ENCODE measurements at regions not wholly inside any gene's neighbourhood (a gene's known extent, or its start where the extent isn't known, plus 50 kb on each side); places are given as distances from the start of the nearest gene placed in this dataset.

DNA sequence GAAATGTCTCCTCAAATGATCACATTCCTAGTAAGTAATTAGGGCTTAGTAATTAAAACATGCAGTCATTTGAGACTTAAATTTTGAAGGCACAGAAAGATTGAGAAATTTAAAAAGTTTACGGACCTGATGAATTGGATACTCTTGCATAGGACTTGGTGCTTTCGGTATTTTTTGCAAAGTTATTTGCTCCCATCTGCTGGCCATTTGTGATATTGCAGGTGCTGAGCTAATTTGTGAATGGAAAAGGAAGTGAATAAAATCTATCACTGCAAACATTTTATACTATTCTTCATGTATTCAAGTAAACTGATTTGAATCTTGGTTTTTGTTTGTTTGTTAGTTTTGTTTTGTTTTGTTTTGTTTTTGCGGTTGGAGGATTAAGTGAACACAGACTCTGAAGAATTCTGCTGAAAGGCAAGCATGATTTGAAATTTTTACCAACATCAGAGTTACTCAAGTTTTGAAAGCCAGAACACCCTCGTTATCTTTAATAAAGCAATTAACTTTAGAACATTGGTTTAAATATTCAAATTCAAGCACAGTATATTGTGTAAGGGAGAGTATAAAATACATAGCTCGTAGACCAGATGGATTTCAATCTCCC lies 689.5 kb upstream of the RBFOX1 start:
- peak; percentile 48 to 59 for DNase-seq

DNA sequence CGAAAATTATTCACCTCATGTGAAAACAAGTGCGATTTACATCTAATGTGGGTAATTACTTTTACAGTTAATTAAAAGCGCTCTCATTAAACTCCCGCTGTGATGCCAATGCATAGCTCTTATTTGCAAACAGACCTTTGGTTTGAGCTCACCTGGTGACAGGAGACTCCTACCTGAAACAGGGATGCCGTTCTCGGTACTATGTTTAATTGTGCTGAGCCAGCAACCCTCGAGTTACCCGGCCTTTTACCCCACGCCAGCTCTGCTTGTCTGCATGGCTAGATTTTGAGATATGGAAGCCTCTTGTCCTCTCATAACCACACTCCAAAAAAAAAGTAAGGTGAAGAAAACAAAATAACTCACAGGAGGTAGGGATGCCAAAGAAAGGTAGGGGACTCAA lies 690.4 kb upstream of the RBFOX1 start:
- no peak for DNase-seq

DNA sequence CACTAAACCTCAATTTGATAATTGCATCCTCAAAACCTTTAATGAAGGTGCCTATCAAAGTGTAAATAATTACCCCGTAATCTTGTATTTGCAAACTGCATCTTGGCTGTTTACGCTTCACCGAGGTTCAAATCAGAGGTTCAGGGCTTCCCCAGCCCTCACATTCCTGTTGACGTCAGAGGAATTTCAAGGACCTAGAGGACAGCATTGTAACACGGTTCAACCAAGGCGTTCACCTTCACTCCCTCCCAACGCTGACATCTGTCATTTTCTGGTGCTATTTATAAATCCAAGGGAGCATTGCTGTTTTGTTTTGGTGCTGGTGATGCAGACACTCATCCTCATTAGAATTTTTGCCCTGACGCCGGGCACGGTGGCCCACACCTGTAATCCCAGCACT lies 691.6 kb upstream of the RBFOX1 start:
- DNase-seq, result no peak

DNA sequence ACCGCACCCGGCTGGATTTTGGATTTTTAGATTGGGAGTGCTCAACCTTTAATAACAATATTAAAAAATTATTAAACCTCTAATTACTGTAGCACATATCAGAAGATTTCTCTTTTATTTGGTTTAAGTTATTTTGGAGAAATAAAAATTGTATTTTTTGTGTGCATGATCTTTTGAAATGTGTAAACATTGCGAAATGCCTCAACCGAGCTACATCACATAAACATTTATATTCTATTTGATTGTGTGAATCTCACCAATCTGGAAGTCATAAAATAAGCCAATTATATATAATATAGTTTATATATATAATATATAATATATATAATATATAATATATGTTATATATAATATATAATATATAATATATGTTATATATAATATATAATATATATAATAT lies 696.2 kb upstream of the RBFOX1 start:
- DNase-seq, result no peak

DNA sequence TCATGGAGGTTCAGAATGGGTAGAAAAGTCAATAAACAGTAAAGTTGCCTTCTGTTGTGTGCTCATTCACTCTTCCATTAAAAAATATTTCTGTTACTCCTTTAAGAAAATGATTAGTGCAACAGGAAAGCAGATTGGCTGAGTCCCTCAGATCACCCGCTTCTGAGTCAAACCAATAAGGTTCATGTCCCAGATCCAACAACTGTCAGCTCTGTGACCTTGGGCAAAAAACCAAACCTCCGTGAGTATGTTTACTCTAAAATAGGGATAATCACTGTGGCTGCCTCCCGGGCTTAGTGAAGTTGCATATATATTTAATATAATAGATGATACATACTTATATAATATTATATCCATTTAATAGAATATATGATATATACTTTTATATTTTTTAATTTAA lies 698.5 kb upstream of the RBFOX1 start:
- no peak for DNase-seq

DNA sequence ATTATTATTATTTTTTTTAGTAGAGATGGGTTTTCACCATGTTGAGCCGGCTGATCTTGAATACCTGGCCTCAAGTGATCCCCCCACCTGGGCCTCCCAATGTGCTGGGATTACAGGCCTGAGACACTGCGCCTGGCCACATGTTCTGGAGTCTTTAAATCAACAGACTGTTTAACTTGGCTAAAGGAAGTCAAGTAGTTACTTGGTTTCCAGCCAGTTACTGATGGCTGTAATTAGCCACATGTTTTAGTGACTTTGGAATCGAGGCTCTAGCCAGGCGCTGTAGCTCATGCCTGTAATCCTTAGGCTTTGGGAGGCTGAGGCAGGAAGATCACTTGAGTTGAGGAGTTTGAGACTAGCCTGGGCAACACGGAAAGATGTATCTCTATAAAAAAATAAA lies 699.2 kb upstream of the RBFOX1 start:
- DNase-seq, result no peak

DNA sequence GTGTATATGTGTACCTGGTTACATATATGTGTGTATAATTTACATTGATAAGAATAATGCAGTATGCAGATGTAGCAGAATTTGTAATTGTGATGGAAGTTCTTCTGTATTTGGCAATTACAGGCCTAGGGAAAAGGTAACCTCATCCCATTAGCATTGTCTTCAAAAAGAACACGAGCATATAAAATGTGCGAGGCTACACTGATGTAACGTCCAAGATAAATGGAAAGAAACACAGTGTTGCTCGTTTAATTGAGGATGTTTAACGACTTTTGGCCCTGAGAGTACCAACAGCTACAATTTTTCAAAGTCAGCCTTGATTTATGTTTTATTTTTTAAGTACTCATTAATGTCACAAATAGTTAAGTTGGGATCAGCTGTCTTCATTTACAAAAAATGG lies 703.5 kb upstream of the RBFOX1 start:
- no peak for DNase-seq

DNA sequence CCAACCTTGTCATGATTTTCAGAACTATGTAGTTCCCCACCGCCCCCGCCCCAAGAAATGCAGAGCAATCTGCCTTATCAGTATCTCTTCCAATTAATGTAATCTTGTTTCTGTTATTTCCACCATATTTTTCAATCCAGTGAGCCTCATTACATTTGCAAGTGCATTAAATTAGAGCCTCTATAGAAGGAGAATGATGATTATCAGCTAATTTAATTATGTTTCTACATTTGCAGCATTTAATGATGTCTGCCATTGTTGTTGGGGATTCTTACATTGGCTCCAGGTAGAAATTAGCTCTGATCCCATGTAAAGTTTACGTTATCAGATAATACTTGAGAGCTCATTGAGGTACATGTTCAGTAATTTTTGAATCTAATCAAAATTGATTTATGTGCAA lies 707.0 kb upstream of the RBFOX1 start:
- no peak for DNase-seq

DNA sequence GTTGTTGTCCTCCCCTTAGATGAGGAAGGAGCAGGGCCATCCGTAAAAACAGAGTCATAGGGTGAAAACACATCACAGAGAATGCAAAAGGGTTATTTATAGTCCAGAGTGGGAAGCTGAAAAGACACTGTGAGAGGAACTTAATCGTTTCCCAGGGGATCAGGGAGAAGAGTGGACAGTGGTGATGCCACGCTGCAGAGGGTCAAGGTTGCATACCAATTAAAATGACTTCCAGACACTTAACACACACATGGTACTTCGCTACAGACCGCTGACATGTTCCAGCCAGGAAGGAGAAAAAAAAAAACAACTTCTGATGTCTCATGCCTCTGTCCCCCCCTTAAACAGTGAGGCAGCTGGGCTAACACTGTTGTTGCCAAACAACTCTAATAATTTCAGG lies 713.8 kb upstream of the RBFOX1 start:
- no peak for DNase-seq

DNA sequence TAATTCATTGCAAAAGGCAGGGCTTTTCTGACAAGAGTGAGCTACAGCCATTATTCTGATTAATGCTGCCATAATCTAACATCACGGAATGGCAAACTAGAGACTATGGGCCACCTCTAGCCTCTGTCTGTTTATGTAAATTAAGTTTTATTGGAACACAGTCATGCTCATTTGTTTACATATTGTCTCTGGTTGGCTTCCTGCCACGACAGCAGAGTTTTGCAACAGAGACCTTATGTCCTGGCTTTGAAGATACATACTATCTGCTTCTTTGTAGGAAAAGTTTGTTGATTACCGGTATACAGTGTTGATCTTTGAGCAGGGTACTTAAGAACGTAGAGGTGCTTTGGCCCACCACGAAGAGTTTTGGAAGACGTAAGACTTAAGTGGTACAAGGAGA lies 715.9 kb upstream of the RBFOX1 start:
- no peak for DNase-seq

DNA sequence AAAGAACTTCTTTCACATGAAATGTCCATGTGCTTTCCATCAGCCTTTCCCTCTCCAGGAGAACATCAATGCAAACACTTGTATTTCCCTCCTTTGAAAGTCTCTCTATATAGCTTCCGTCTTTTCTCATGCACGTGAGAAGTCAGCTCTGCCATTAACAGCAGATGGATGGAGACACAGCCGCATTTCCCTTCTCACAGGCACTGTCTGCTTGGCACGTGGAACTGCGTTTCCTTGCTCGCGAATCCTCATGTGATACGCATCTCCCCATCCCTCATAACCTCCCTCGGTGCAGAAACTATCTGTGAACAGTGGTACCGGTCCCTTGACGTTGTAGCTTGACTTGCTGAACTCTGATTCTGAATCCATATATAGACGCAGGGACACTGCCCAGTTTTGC lies 717.0 kb upstream of the RBFOX1 start:
- no peak for DNase-seq

DNA sequence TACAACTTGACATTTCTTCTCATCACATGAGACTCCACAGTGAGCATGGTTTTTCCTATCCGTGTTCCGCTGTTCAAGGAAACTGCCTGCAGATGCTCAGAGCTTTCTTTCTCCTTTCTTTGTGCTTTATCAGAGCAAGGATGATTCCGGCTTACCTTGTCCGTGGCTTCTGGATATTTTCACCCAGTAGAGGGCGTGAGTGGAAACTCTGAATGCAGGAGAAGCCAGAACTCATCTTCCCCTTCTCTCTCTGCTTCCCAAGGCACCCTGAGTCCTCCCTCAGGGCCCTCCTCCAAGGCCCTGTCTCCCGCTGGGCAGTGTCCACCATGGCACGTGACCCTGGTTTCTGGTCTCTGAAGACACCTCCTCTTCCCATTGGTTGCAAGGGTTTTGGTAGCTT lies 721.1 kb upstream of the RBFOX1 start:
- no peak for DNase-seq

DNA sequence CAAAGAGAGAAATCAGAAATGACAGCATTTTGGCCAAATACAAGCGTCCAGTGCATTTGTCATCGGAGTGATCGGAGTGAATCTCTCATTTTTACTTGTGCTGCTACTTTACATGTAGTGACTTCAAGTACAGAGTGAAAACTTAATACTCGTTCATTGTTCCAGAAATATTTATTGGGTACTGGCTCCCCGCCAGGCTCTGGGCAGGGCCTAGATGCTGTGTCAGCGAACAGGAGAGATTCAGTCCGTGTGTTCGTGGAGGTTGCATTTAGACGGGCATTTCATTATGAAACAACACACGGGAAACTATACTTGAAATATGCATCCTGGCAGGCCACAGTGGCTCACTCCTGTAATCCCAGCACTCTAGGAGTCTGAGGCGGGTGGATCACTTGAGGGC lies 727.2 kb upstream of the RBFOX1 start:
- DNase-seq, result no peak

DNA sequence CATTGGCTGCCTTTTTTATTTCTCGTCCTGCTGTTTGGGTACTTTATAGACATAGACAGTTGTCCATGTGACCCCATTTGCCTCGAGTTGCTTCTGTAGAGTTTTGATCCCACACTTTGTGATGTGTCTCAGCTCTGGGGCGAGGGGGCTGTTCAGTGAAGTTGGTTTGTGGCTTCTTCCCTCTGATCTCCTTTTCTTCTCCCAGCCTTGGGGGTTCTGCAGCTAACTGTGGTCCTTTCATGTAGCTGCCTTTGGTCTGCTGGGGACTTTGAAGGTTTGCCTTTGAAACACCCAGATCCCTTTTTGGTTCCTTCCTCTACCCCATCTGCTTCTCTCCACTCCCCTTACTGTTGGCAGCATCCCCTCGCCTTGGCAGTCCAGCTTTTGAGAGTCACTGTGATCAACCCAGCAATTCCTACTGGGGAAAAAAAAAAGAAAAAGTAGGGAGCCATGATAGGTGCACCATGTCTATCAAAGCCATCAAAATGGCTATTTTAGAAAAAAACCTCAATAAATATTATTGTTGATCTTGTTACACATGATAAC lies 728.8 kb upstream of the RBFOX1 start:
- no peak for DNase-seq

DNA sequence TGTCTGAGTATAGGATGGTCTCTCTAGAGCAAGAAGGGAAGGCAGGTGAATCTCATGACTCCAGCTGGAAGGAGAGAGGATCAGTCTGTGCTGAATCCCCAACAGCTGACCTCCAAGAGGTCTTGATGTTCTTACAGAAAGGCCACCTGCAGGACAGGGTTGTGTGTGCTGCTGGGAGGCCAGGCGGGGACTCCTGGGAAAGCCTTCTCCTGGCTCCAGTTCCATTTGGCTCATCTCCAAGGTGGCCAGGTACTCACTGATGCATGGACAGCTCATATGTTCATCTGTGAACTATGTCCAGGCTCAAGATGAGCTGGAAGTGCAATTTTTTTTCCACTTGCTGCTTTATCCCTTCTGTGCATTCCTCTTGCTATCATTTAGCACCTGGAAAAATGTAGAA lies 730.2 kb upstream of the RBFOX1 start:
- no peak for DNase-seq

DNA sequence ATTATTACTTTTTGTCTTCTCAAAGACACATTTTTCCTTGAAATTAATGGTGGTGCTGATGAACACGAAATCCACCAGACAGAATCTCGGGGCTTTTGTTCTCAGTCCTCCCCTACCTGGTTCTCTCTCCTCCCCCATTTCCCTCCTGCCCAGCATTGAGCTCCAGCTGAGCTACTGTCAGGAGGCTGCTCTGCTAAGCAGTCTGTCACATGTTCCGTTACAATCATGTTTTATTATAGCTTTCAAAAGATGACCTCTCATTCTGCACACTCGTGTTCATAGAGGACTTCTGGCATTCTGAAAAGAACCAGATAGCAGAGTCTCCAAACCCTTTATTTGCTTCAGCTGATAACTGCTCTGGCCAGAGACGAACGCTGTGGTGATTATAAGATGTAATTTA lies 732.5 kb upstream of the RBFOX1 start:
- no peak for DNase-seq

DNA sequence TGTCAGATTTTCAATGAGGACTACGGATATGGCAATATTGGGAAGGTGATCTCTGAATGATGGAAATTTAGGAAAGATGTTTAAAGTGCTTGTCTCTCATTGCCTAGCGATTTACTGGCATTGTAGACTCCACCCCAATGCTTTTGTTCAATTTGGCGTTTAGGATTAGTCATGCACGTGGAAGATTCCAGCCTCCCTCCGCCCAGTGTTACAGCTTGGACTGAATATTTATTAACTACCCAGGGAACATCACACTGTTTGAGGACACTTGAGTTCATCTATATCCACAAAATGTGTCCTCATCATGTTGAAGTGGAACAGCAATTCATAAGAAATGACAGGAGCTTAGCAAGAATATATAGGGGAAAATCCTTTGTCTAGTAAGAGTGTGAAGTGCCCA lies 738.8 kb upstream of the RBFOX1 start:
- no peak for DNase-seq

DNA sequence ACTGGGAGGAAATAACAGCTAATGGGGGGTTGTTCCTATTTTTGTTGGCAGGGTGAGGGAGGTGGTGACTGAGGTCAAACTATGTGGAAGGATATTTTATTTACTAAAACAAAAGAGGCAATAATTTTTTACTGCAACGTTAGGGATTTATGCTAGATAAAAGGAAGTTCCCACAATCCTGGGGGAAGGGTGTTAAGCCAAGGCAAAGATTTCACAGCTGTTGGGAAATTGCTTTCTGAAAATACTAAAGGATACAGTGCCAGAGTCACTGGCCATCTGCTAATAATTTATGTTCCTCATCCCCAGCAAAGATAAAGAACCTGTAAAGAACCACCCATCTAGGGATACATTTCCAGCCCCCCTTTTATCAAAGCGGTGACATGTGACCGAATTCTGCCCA lies 756.0 kb upstream of the RBFOX1 start:
- DNase-seq, result no peak

DNA sequence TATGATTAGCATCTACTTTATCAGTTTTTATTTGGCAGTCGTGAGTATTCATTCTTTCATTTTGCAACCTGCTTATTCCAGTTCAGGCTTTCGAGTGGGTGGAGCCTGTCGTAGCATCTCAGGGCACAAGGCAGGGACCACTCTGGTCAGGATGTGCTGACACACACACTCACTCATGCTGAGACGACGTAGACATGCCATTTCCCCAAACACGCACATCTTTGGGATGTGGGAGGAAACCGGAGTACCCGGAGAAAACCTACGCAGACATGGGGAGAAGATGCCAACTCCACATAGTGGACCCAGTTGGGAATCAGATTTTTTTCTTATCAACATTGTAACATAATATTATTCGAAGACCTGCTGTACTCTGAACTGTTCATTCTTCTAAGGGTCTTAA lies 756.5 kb upstream of the RBFOX1 start:
- no peak for DNase-seq

DNA sequence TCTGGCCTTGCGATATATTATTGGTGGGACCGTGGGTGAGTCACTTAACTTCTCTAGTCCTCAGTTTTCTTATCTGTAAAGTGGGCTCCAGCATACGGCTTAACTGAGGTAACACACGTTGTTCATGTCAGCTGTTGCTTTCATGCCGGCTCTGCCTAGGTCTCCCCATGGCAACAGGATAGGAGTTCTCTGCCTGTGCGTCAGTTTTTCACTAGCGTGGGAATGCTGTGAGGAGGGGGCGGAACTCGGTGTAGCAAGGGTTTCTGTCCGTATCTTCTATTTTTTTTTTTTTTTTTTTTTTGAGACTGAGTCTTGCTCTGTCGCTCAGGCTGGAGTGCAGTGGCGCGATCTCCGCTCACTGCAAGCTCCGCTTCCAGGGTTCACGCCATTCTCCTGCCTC lies 758.5 kb upstream of the RBFOX1 start:
- DNase-seq, result no peak

DNA sequence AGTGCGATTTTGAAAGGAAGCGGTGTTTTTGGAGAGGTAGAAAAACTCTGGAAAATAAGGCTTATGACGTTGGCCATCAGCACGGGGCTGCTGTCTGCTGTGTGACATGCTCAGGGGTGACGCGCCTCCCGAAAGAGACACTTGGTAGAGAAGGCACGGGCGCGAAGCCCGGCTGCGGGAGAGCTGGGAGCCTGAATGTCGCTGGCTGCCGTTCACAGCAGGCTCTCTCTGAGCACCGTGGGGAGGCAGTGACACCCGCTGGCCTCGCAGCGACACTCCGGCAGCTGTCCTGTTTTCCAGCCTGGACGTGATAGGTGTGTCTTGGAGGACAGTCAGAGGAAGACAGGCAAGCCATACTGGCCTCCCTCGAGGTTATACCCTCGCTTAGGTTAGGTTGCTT lies 759.1 kb upstream of the RBFOX1 start:
- no peak for DNase-seq

DNA sequence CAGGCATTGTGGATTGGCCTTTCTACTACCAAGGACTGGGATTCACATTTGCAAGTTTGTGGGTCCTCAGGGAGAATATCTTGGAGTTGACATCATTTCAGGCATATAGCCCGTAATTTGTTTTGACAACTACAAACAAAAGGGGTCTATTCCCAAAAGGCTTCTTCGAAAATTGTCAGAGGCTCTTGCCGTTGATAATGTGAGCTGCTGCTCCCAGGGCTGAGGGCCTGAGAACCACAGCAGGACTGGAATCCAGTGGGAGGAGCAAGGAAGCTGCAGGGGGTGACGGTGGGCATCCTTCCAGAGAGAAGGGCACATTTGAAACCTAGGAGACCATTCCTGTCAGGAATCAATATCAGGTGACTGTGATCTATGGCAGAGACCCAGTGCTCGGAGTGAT lies 761.6 kb upstream of the RBFOX1 start:
- no peak for DNase-seq

DNA sequence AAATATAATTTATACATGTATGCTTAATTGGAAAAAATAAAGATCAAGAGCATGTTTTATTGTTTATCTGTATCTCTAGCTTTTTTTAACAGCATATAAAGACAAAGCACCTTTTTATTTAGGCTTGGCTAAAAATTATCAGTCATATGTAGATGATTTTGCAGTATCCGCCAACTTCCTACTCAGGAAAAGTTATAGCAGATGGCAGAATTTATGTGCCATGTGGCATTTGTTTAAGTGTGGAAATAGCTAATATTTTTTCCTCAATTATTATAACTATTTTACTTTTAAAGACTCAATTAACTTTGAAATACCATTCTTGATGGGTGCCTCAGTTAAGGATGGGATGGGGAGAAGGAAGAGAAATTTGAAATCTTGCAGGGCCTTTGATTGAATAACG lies 762.1 kb upstream of the RBFOX1 start:
- DNase-seq, result no peak

DNA sequence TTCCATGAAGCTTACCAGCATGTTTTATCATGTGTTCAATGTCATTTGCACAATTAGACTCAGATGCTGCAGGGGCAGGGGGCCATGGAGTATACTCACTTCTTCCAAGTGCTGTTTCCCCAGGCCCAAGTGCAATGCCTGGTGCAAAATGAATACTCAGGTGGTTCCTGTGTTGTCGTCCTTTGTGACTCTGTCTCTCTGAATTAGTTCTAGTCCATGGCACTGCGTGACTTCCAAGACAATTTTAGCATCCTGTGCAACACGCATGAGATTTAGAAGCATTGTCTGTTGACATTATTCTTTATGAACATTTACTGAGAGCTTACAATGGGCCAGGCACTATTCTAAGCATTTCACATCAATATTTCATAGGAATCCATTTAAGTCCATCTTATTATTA lies 769.7 kb upstream of the RBFOX1 start:
- no peak for DNase-seq

DNA sequence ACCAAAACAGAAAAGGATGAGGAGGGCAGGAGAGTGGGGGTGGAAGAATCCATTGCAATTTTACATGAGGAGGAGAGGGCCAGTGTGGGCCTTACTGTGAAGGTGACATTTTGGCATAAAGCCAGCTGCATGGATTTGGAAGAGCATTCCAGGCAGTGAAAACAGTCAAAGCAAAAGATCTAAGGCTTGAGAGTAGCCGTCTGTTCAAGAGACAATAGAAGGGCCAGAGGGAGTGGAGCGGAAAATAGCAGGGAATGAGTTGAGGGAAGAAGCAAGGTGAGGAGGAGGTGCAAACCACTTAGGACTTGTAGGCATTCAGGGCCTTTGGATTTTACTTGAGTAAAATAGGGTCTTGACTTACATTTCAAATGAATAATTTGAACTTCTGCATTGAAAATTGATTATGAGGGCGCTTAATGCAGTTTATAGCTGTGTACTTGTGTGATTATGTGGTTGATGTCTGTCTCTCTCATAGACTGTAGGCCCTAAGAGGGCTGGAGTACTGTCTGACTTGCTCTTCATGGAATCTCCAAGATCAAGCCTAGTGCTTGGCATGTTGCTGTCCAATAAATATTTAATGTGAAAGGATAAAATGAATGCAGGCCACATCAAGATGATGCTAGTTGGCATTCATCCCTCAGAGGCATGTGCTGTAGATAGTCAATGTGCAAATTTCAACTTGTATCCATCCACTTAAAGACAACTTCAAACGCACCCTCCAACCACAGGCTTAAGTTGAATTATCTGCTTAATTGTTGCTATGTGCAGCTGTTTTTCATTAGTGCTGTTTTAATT lies 772.1 kb upstream of the RBFOX1 start:
- DNase-seq, result no peak
